ENCODE measurements at regions not wholly inside any gene's neighbourhood (a gene's known extent, or its start where the extent isn't known, plus 50 kb on each side); places are given as distances from the start of the nearest gene placed in this dataset.

DNA sequence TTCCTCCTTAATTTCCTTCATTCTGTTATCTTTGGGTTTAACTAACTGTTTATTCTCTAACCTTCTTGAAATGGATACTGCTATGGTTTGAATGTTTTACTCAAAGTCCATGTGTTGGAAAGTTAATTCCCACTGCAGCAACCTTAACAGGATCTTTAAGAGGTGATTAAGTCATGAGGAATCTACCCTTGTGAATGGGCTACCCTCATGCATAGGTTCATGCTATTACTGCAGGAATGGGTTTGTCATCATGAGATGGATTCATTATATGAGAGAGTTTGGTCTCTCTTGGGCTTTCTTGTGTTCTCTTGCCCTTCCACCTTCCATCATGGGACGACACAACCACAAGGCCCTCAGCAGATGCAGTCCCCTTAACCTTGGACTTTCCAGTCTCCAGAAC lies 516.9 kb downstream of the ADGRL2 start:
- DNase-seq, result no peak

DNA sequence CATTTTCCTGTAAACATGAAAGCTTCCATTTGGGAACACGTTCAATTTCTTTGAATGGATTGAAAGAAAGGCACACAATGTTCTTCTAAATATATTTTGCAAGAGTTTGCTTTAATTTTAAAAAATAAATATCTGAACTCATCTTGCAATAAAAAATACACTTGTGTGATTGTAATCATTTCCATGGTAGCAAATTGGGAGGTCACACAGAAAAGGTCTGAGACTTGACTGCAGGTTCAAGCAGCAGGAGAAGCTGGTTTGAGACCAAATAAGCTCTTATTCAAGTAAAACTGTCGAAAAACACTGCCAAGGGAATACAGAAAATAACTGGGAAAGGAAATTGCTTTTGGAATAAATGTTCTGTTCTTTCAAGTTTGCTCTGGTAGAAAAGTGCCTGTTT lies 498.9 kb downstream of the ADGRL2 start:
- no peak for DNase-seq

DNA sequence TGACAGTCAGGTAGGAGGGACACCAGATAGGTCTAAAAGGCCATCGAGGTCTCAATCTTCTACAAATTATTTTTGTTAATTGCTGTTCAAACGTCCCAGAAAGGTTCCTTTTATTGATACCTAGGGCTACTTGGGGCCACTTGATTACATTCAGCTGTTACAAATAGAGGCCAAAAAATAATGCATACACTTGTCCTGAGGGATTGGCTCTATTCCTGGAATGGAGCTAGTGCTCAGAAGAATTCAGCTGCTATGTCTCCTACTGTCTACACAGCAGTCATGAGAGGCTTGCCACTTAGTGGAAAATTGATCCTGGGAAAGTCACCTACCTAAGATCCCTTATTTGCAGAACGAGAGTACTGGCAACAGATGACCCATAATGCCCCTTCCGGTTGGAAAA lies 498.3 kb downstream of the ADGRL2 start:
- no peak for DNase-seq

DNA sequence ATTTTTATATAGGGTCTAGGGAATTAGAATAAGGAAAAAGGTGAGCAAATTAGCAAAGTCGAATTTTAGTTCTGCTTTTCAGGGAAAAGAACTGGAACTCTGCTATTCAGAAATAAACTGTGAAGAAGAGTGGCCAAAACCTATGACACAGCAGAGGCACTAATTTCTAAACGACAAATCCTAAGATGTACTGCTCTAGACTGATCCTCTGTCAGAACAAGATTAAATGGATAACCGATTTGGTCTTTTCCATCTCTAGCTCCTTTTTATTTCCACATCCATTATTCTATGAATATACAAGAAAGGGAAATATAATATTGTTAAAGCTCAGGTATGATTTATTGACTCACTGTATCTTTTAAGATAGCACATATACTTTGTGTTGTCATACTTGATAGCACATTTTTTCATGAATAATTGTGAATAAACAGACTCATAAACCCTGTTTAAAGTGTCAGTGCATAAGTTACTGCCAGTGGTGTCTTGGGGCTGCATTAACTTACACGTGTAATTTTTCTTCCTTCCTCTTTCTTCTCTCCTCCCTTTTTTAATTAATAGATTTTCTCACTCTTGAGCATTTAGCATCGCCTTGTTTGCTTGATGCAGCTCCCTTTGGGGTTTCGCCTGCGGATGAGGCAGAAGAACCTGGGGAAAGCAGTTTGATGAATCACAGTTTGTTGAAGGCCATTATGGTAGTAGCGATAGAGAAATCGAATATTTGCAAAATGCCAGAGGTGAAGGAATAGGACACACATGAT lies 496.6 kb downstream of the ADGRL2 start:
- DNase-seq, result no peak

DNA sequence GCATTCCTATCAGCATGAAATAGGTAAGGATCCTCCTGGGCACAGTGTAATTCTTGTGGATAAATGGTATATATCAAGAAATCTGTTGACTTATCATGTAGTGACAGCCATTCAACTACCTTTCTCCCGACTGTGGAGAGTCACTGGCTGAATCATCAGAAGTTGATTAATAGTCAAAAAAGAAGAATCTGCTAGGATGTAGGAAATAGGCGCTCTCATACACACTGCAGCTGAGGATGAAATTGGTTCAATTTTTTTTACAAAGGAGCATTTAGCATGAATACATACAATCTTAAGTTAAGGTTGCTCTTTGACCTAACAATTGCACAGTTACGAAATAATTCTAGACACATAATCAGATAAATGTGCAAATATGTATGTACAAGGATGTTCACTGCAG lies 486.8 kb downstream of the ADGRL2 start:
- DNase-seq, result no peak

DNA sequence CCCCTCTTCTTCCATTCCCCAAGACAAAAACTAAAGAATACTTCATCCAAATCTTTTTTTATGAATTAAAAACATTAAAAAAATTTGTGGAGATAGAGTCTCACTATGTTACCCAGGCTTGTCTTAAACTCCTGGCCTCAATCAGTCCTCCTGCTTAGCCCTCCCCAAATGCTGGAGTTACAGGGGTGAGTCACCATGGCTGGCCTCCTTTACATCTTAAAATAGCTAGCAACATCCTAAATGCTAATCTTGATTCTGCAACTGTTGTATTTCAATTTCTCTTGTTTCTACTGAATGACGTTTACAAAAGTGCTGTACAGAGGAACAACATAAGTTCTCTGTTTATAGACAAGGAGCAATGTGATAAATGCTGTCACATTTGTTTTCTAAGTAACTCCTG lies 483.5 kb downstream of the ADGRL2 start:
- no peak for DNase-seq

DNA sequence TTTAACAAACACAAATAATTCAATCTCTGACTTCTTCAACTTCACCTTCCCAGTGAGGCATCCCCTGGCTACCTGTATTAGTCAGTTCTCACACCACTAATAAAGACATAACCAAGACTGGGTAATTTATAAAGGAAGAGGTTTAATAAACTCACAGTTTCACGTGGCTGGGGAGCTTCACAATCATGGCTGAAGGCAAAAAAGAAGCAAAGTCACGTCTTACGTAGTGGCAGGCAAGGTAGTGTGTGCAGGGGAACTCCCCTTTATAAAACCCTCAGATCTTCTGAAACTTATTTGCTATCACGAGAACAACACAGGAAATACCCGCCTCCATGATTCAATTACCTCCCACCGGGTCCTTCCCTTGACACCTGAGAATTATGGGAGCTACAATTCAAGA lies 478.5 kb downstream of the ADGRL2 start:
- DNase-seq, result no peak

DNA sequence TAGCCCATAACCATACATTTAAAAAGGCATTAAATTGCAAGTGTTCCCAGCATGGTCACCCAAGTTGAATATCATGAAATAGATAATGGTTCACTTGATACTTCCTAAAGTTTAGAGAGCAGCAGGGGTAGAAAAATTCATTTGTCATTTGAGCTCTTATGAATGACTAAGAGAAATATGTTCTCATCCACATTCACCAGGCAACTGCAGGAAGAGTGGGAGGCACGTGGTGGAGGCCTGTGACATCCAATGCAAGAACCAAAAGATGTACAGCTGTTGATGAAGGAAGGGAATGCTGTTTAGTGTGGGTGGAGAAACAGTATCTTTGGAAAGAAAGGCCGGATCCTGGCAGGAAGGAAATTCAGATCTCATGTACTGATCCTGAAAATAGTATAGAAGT lies 473.1 kb downstream of the ADGRL2 start:
- no peak for DNase-seq

DNA sequence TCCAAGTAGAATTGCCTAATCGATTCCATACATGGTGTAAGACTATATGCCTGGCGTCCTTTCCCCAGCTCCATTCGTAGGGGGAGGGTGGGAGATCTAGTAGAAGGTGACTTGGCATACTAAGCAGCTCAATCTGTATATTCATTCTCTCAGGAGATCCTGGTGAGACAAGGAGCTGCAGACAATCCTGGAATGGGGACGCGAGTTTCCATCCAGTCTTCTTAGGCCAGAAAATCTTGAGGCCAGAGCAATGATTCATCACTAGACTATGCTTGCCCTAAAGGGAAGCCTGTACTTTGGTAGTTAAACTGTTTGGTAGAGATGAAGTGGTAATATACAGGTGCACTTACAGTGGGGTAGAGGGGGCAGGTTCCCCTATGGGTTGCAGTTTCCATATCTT lies 468.7 kb downstream of the ADGRL2 start:
- no peak for DNase-seq

DNA sequence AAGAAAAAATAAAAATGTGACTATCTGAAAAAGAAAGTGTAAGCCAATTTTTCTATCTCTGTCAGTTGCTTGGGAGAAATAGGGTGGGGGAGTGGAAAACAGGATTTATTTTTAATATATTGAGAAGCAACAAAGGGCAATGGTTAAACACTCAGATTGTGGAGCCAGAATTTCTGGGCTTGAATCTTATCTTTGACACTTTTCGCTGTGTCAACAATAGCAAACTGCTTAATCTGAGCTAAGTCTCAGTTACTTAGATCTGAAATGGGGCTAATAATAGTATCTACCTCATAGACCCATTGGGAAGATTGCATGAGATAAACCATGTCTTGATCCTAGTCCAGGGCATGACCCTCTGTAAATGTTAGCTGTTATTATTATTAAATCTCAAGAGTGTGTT lies 468.1 kb downstream of the ADGRL2 start:
- no peak for DNase-seq

DNA sequence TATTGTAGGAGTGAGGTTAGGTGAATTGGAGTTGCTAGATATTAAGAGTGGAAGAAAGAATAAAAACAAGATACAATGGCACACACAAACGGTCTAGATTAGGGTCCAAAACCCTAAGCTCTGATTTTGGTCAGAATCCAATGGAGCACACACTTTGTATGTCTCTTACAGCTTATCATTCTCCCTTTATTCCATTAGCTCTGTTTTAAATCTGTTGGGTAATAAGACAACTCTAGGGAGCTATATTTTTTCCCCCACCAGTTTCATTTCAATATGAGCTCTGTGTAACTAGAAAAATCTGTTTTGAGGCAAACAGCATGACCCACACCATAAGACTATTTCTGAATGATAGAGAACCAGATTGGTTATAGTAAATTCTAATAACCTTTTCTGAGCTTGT lies 465.6 kb downstream of the ADGRL2 start:
- DNase-seq, result no peak

DNA sequence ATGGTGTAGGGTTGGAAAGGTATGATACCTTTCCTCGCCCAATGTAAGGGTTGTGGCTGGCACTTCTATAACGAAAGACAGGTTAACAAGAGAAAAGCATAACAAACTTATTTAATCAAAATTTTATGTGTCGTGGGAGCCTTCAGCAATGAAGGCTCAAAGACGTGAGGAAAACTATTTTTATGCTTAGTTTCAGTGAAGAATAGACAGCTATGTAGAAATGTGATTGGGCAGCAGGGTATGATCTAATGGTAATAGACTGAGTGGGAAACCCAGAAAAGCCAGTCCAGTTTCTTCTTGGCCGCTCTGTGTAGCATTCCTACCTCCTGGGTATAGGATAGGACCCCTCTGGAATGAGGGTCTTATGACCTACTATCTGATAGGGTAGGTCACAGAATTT lies 464.7 kb downstream of the ADGRL2 start:
- DNase-seq, result no peak

DNA sequence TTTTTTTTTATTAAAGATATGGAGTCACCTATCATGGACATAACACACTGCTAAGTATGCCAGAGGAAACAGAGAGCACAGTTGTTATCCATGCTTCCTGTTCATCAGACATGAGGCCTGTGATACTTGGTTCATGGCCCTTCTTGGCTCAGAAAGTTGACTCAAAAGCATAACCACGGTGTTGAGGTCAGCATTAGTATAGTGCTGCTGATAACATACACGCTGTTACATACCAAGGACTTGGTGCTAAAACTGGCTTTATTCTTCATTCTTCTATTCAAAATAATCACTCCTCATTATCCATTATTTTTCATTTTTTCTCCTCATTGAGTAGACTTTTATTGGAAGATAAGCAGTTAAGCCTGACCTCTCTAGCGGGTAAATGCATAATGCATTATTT lies 464.1 kb downstream of the ADGRL2 start:
- DNase-seq, result no peak

DNA sequence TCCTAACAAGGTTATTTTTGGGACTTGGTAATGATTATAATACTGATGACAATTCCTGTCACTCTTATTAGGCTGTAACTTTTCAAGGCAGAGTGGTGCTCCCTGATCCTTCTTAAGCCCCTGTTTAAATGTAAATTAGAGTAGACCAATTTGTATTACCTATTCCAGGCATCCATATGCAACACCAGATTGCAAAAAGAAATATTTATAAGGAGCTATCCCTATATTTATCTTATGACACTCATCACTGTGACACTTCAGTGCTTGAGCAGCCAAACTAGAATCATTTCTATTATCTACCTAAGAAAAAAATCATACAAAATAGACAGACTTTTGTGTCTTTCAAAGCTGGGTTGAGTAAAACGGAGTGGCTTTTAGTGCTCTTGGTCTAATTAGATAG lies 462.7 kb downstream of the ADGRL2 start:
- DNase-seq, result no peak

DNA sequence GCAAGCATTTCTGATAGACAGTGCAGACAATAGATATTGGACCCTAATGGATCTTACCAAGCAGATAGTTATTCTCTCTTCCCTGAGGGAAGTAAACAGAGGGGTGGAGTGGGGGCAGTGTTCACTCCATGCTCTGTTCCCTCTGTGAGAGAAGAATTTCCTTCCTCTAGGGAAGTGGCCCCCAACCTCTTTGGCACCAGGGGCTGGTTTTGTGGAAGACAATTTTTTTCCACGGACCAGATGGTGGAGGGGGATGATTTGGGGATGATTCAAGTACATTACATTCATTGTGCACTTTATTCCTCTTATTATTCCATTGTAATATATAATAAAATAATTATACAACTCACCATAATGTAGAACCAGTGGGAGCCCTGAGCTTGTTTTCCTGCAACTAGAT lies 459.9 kb downstream of the ADGRL2 start:
- no peak for DNase-seq

DNA sequence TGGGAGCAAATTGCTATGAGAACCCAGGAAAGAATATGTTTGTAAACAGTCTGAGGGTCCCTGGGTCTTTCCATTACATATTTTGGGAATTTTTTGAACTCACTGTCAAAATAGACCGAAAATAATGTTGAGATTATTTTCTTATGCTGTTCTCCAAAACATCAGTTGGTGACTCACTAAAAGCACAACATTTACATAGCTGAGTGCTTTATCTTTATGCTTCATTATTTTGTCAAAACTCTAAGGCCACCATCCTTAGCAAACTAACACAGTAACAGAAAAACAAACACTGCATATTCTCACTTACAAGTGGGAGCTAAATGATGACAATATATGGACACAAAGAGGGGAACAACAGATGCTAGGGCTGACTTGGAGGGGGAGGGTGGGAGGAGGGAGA lies 459.3 kb downstream of the ADGRL2 start:
- no peak for DNase-seq

DNA sequence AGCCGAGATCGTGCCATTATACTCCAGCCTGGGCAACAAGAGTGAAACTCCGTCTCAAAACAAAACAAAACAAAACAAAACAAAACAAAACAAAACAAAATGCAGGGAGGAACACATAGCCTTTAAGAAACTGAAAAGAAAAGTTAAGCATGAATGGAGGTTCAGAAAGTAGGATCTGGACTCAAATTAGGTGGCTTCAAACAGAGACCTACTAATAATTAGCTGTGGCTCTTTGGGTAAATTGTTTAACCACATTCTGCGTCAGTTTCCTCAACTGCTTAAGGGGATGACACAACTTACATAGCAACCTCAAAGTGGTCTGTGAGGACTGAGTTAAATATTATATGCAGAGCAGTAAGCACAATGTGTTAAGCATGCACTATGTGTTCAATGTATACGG lies 458.2 kb downstream of the ADGRL2 start:
- DNase-seq, result no peak

DNA sequence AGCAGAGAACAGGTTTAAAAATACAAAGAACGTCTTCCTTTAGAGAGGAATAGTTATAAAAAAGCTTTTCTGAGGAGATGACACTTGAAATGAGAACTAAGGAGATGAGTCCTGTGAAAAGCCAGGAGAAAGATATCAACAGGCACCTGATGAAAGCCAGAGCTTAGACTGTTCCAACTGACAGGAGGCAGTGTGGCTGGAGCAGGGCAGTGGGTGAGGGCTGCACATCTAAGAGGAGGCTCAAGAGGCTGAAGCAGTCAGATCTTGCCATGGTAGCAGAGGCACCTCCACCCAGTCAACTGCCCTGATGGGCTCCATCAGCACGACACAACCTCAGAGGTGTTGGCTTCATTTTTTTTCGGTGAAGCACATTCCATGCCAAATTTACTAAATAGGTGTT lies 445.3 kb downstream of the ADGRL2 start:
- no peak for DNase-seq

DNA sequence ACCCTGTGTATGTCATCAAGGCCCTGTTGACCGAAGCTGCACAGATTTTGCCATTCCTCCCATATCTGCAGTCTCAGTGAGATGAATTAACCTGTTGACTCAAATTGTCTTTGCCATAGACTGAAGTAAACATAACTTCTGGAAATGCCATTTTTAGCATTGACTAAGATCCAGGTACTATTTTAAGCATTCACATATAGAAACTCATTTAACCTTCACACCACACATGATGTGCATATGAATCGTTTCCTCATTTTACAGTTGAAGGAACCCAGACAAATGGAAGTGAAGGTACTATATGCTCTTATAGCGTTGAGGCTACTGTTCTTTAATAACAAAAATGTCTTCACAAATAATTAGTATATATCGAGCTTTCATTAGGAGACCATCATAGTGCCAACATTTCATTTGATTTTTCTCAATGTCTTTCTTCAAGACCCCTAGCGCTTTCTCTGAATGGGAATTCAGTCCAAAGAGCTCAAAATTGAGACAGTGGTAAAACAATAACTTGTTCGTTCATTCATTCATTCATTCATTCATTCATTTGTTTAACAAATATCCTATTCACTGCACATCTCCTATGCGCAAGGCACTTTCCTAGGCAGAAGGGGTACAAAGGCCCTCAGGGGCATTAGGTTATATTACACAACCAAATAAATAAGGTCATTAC lies 444.7 kb downstream of the ADGRL2 start:
- DNase-seq, result no peak

DNA sequence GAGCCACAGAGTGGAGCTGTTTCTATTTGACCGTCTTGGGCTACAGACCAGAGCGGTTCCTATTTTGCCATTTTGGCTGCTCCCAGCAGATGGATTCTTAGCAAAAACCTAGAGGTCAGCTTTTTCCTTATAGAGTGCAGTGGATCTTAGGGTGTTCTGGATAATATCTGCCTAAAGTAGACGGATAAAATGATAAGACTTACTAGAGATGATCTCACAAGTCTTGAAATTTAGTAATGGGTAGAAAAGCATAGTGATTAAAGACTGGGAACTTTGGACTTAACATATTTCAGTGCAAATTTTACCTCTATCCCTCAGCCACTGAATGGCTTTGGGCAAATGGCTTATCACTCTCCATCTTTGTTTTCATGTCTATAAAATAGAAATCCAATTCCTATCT lies 439.8 kb downstream of the ADGRL2 start:
- no peak for DNase-seq

DNA sequence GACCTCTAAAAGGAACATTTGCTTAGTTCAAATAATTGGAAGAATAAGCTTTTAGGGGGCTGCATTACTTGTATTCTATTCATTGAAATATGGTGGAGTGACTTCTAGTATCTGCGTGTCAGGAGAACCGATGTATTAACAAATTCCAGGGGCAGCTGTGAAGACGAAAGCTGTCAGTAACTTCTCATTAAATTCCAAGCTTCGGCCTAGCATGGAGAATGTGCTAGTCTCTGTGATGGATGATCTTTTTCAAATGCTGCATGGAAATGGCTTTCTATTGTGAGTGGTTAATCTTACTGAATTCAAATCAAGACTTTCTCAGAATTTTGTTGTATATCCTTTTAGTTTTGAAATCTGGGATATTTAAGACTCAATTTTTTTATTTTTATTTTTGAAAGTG lies 429.9 kb downstream of the ADGRL2 start:
- DNase-seq, result no peak

DNA sequence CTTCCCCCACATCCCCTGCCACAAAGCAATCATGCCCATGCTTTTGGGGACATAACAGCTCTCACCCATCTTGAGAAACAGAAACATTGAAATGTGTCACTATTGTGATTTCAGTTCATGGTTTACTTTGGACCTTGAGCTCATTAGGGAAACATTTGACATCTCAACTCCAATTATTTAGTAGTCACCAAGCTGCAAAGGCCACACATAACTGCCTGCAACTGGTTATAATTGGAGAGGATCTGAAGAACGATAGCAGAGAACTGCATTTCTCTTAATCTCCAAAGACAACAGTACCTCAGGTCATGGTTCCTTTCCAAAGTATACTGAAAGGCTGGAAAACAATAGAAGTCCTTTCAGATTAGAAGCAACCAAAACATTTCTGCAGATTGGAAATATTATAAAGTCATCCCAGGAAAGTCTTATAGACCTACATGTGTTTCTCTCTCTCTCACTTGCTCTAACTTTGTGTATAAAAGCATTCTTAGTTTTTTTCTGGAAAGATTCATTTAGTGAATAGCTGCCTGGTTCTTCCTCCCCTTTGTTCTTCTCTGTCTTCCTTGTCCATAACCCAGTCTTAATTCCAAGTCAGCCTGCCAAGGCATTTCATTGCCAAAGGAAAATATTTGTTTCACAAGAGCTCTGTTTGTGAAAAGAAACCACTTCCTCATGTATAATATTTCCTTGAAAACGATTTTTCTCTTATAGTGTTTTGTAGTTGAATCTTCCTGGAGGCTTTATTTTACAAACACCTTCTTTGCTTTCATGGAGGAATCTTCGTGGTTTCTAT lies 426.8 kb downstream of the ADGRL2 start:
- DNase-seq, result no peak

DNA sequence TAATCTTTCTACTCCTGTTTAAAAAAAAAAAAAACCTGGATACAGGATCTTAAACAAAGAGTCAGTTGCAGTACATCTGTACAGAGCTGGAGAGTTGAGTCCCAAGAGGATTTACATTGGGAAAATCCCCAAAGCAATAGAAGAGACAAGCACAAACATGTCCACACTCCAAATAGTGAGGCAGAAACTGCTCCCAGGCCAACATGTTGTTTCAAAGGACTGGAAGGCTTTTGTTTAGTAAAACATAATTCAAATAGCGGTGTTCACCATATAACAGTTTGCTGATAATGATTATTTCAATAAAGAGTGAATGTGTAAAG lies 425.4 kb downstream of the ADGRL2 start:
- peak; percentile 56 for DNase-seq

DNA sequence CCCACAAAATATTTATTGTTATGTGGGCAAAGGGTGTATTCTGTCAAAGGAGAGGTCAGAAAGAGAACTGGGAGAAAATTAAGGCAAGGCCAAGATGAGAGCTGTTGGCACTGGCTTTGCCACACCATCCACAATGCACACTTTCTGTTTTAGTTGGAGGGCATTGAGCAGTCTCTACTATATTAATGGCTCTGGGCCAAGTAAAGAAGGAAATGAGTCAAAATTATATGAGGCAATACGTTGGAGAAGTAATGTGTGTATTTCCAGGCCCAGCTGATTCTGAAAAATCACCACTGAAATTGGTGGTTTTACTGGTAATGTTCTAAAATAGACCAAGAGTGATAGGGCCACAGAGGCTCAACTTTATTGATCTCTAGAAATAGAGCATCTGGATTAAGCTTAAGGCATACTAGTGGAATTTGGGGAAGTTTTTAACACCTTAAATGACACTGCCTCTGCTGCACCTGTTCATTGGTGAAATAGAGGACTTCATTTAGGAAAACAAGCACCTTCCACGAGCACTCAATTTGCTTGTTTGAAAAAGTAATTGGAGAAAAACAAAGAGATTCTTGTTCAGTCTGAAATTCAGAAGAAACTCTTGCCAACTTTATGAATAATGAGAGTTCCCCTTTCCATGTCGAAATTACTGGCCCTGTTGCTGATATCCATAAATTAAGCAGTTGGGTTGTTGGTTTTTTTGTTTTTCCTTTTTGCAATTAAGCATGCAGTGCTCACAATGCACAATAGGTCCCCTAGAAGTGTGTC lies 424.9 kb downstream of the ADGRL2 start:
- DNase-seq, result peak; percentile 31
